ENCODE measurements at regions not wholly inside any gene's neighbourhood (a gene's known extent, or its start where the extent isn't known, plus 50 kb on each side); places are given as distances from the start of the nearest gene placed in this dataset.

DNA sequence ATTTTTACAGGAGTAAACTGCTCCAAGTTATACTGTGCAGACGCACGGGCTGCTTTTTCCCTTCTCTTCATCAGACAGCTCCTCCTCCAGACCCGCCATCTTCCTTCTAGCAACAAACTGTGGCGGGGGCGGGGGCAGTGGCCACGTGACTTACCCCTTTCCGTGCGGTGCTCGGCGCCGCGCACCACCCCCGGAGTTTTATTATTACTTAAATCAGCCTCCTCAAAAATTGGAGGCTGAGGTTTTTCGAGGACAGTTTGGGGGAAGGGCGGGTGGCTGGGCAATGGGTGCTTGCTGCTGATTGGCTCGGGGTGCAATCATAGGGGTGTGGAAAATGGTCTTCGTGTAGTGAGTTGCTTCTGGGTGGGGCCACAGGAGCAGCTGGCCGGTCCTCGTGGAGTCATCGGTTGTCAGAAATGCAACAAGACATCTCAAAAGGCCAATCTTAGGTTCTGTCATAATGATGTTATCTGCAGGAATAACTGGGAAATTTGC lies 77.1 kb upstream of the MFGE8 start:
- TF ChIP-seq, protein P1, sequence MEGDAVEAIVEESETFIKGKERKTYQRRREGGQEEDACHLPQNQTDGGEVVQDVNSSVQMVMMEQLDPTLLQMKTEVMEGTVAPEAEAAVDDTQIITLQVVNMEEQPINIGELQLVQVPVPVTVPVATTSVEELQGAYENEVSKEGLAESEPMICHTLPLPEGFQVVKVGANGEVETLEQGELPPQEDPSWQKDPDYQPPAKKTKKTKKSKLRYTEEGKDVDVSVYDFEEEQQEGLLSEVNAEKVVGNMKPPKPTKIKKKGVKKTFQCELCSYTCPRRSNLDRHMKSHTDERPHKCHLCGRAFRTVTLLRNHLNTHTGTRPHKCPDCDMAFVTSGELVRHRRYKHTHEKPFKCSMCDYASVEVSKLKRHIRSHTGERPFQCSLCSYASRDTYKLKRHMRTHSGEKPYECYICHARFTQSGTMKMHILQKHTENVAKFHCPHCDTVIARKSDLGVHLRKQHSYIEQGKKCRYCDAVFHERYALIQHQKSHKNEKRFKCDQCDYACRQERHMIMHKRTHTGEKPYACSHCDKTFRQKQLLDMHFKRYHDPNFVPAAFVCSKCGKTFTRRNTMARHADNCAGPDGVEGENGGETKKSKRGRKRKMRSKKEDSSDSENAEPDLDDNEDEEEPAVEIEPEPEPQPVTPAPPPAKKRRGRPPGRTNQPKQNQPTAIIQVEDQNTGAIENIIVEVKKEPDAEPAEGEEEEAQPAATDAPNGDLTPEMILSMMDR (IDR thresholded peaks at IDR 0.05), result no peak
- TF ChIP-seq POLR2A (IDR thresholded peaks at IDR 0.05; ENCODE audit: low read depth), result no peak
- no peak for TF ChIP-seq EP300 (IDR thresholded peaks at IDR 0.05)
- no peak for TF ChIP-seq POLR2AphosphoS5 (IDR thresholded peaks at IDR 0.05)

Data from esophagus muscularis mucosa (tissue), 4 donors.